NCI-H748 treated with DMSO at 0.1 percent for 48 hours (cell line): ENCODE measurements at regions not wholly inside any gene's neighbourhood (a gene's known extent, or its start where the extent isn't known, plus 50 kb on each side); places are given as distances from the start of the nearest gene placed in this dataset.

Source experiments
- DNase-seq: peaks from one replicate; lab custom pipeline; 2025; lab: John Stamatoyannopoulos, UW

DNA sequence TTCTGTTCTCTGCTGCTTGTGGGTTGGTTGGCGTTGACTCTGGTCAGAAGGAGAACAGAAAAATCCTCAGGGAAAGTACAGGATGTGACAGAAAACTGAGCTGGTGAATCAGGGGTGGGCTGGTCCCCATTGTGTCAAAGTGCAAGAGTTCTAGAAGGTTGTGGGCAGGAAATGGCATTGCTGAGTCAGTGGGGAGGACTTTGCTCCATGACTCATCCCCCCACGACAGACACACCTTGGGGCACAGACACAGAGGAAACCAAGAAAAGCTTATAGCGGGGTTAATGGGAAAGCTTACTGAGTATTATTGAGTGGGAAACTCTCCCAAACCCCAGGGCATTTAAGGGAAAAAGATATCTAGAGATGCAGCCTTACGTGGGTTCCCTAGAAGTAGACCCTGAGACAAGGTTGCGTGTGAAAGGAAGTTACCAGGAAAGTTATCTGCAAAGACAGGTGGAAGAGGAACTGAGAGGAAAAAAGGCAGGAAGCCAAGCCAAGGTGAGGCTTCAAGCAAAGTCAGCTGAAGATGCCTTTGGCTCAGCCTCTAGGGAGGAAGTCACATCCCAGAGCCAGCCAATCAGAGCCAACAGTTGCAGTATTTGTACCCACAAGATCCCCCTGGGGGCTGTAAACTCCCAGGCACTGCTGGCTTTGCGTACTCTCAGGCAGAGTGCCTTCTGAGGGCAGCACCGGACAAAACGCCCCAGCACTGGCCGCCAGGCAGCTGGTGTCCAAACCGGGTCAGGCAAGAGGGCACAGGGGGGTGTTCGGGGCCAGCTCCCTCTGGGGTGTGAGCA lies 86.4 kb downstream of the FOXL1 start:
- DNase-seq, result no peak

DNA sequence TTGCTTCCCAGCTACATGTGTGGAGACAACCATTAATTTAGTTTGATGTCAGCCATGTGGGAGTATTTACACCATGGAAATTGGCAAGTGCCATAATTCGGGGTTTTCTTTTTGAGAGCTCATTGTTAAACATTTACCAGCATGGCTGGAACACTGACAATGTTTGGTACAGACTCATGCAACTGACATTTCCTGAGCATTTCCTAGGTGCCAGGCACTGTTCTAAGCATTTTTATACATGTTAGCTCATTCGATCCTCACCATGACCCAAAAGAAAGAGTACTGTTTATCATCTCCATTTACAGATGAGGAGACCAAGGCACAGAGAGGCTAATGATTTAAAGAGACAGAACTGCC lies 86.9 kb downstream of the FOXL1 start:
- no peak for DNase-seq

DNA sequence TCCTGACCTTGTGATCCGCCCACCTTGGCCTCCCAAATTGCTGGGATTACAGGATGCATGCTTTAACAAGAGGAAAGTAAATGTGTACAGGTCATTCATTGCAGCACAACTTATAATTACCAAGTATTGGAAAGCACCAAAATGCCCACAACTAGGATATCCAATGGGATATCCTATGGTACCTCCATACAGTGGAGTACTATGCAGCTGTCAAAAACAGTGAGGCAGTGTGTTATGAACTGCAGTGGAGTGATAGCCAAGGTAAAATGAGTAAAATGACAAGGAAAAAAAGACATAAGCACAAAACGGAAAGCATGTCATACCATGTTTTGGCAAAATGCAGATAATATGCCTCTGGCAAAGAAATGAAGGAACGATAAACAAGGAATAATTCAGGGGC lies 87.6 kb downstream of the FOXL1 start:
- no peak for DNase-seq

DNA sequence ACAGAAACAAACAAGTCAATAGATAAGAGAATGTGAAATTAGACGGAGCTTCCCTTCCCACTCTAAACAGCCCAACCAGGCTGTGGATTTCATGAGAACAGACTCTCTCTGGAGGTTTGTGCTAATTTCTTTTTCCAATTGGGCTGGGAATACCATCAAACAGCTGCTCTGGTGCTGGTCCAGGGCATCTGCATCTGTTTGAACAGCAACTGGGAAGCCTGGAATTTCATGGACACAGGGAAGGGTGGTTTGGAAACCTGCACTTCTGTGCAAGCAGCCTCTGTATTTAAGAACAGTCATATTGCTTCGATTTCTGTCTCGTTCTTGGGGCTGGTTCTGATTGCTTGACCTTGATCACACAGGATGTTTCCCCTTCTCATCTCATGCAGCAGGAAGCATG lies 88.7 kb downstream of the FOXL1 start:
- no peak for DNase-seq

DNA sequence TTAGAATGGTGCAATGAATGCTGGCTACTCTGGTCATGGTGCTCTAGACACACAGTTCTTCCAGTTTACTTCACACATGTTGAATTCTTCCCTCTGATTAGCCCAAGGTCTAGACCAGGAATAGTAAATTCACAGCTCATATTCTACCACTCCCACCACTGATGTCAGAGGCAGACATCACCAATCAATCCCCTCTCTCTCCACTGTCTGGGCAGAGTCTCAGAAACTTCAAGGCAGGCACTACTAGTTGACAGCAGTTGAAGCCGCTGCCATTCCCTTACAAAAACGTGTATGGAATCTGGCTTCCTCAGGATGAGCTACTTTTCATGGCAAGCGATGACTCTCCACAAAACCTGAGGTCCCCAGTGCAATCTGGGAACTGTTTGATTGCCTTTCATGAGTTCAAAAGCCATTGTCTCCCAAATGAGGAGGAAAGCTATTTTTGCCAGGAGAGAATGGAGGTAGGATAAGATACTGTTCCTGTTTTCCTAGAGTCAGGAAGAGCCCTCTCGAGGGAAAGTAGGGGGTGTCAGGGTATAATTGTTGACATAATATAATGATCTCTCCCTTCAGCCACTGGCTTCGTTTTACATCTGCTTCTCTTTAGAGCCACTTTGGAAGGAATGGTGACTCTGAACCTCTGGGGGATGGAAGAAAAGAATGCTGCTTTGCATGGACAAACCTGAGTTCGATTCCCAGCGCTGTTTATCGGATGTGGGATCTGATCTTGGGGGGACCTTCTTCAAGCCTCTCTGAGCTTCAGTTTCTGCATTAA lies 90.0 kb downstream of the FOXL1 start:
- DNase-seq, result no peak

DNA sequence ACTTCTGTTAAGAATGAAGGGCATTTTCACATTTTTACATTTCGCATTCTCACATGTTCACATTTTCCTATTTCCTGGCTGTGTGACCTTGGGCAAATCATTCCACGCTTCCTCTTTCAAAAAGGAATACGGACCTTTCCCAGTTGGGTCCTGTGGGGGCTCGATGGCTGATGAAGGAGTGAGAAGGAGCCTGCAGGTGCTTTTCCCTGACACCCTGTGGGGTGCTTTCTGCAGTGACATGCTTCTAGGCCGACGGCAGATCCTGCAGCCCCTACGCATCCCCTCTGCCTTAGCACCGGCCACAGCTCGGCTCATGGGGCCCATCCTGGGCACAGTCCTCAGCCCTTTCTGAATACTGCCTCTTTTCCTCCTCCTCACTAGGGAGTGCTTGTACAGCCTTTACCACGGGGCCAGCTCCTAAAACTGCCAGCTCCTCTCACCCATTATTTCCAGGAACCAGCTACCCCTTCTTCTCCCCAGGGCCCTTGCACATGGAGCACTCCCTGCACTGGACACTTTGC lies 91.0 kb downstream of the FOXL1 start:
- no peak for DNase-seq

DNA sequence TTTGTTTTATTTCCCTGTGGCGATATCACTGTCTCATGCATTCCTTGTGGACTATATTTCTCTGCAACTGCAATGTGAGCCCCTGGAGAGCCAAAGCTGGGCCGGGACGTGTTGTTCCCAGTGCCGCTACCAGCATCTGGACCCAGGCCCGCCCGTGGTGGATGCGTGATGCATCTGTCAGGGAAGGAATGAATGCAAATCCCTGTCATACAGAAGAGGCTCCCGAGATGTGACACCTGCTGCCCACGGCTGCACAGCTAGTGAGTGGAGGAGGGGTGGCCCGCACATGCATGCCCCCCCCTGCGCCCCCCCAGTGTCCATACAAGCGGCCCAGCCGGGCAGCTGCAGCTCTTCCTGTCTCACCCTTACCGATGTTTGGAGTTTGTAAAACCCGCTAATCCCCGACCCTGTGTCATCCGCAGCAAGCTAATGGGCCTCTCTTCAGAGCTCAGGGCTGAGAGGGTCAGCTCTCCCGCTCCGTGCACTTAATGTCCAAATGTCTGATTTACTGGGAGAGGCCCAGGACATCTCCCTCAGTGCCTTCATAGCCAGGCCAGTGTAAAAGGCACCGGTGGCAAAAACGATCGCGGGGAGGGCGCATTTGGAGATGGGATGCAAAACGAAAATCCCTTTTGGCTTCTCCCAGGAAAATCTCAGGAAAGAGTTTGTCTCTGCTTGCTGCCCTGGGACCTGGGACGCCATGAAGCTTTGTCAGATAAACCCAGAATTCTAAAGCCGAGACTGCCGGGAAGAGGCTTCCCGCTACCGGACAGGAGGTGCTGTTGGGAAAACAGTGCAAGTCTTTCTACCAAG lies 91.8 kb downstream of the FOXL1 start:
- DNase-seq, result no peak

DNA sequence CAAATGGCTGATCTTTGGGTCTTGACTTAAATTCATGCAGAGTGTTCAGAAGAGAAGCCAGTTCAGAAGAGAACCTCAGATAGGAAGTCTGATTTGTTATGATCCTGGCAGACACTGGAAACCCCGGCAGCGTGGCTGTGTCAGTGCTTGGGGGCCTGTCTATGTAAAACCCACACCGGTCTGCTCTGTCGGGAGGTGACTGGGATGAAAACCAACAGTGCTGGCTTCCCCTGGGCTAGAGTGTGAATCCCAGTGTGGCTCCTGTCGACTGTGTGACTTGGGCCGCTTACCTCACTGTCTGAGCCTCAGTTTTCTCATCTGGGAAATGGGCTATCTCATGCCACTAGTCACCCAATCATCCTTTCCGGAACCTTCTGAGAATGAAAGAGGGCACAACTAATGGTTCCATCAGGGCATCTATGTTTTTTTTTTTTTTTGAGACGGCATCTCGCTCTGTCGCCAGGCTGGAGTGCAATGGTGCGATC lies 92.4 kb downstream of the FOXL1 start:
- DNase-seq, result no peak

DNA sequence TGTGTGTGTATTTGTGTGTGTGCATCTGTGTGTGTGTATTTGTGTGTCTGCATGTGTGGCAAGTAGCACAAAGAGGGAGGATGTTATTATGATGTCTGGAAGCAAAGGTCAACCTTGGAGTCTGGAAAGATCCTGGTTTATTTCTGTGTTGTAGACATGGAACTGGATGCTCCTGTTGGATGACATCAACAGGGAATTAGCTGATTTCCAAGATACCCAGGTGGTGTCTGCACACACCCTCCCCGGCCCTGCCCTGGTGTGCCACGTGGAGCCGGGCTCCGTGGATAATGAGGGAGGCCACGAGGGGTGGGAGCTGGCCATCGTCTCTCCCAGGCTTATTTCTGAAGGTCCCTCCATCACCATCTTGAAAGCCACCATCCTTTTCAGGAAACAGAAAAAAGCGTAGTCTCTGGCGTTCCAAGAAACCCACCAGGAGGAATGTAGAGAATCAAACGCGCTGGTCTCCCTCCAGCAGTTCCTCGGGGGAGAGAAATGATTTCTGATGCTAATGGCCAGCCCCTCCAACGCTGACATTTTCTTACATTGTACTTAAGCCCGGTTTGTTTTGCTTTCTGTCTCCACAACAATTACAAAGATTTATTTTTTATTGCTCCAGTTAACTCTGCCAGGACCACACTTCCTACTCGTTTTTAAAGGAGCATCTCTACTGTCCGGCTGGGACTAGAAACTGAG lies 93.3 kb downstream of the FOXL1 start:
- DNase-seq, result no peak

DNA sequence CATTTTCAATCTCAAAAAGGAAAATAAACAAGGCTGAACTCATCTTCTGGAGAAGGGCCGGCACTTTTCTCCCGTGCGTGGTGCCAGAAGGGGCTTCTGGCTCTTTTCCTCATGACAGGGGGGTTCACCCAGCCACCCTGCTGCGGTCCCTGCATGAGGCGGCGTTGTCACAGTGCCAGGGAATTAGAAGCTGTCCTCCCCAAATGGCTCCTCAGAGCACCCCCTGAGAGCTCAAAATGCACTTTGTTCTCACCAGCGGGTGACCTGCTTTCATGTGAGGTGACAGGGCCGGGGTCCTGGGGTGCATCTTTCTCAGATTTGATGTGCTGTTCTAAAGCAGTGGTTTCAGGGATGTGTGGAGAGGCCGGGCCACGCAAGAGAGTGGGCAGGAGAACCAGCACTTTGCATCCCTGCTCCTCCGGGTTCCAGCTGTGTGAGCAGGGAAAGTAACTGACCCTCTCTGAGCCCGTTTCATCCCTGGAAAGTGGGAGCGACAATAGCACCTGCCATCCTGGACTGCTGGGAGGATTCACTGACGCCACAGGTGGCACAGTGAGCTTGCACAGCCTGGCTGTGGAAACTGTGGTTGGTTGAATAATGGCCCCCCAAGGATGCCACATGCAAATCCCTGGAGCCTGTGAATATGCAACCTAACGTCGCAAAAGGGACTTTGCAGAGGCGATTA lies 94.0 kb downstream of the FOXL1 start:
- no peak for DNase-seq

DNA sequence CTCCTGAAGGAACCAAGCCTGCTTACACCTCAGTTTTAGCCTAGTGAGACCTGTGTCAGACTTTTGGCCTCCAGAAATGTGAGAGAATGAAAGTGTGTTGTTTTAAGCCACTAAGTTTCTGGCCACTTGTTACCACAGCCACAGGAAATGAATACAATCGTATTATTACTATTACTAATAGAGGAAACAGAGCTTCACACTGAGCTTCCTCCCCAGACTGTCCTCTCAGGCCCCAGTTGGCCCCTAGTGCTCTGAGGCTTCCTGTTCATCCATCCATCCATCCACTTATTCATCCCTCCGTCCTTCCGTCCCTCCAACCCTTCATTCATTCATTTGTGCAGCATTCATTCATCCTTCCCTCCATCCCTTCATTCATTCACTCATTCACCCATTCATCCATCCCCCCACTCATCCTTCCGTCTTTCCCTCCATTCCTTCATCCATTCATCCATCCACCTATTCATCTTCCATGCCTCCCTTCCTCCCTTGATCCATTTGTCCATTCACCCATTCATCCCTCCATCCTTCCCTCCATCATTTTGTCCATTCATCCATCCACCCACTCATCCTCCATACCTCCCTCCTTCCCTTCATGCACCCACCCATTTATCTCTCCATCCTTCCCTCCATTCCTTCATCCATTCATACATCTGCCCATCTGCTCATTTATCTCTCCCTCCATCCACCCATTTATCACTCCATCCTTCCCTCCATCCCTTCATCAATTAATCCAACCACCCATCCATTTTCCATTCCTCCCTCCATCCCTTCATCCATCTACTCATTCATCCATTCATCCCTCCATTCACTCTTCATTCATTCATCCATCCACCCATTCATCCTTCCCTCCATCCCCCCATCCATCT lies 95.0 kb downstream of the FOXL1 start:
- no peak for DNase-seq

DNA sequence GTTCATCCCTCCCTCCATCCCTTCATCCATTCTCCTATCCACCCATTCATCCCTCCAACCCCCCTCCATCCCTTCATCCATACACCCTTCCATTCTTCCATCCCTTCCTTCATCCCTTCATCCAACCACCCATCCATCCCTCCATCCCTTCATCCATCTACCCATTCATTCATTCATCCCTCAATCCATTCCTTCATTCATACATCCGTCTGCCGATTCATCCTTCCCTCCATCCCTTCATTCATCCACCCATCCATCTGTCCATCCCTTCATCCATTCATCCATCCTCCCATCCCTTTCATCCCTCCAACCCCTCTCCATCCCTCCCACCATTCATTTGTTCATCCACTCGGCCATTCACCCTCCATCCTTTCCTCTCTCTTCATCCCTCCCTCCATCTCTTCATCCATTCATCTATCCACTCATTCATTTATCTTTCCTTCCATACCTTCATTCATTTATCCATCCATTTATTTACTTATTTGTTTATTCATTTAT lies 95.7 kb downstream of the FOXL1 start:
- DNase-seq, result no peak

DNA sequence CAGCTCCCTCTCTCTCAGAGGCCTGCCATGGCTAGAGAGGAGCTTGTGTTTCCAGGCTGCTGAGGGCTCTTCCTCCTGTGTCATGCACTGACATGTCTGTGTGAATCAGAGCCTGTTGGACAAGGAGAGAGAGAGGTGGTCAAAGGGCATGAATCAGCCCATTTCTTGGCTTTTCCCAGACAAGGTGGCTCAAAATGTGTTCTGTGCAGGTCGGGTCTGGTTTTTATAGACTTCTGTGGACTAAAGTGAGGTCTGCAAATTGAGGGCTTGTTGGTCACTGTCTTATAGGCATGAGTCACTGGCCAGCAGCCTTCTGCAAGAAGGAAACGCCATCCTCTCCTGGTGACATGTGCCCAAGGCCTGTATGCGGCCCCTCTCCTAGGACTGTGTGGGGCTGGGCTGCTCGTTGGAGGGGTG lies 97.9 kb downstream of the FOXL1 start:
- DNase-seq, result no peak

DNA sequence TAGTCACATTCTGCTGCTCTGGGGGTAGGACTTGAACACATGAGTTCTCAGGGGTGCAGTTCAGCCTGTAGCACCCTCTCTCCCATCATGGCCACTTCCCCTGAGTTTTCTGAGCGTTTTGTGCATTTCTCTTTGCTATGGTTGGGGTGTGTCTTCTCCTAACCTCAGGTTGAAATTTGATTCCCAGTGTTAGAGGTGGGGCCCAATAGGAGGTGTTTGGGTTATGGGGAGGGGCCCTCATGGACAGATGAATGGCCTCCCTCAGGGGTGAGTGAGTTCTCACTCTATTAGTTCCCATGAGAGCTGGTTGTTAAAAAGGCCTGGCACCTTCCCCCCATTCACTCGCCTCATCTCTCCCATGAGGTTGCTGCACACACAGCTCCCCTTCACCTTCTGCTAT lies 101.1 kb downstream of the FOXL1 start:
- DNase-seq, result no peak

DNA sequence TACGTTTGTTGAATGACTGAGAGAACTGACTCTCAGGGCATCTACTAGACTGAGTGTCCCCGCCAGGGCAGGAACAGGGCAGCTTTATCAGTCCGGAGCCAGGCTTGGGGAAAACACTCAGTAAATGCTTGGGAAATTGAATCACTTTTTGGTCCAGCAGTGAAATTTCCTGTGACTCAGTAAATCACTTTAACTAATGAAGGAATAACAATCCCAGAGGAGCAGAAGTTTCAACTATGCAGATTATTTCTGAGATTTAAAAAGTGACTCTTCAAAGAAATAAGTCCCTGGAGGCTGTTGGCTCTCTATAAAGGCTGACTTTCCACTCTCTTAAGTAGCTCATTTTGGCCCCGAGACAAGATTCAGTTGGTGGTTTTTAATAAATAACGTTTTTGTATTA lies 101.8 kb downstream of the FOXL1 start:
- DNase-seq, result no peak

DNA sequence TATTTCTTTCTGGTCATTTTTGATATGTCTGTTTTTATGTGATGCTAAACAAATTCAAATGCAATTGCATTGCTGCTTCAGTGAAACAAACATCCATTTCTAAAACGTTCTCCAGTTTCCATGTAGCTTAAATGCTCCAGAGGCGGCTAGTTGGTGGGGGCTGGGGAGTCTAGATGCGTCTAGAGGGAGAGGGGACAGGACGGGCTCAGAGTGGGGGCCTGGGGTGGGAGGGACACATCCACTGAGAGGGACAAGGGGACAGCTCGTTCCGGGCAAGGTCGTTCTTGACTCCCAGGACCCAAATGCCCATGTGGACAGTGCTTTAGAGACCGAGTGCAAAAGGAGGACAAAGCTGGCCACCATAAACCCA lies 102.3 kb downstream of the FOXL1 start:
- DNase-seq, result no peak

DNA sequence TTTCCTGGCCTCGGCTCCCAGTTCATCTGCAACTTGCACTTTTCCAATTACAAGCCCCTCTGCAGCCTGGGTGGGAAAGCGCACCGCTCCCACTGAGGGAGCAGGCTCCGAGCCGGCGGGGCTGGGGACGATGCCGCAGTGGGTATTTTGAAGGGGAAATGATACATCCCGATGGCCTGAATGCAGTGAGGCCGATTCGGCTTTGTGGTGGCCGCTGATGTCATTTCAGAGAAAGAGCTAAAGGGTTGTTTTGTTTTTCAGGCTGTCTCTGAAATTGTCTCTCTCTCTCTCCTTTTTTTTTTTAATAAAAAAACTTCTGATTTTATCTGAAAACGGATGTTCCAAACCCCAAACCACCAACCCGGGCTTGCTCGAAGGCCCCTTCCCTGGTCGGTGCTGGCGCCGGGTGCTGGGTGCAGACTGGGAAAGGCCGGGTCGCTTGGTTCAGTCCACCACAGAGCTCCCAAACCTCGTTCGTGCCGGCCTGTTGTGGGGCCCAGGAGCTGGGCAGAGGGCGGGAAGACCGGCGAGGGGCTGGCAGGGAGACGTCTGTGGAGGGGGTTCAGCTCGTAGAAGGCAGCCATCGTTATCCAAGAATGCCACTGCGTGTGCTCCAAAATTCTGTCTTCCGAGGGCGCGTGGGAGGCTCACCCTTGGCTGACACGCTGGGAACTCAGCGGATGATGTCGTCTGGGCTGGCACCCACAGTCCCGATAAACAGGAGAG lies 102.8 kb downstream of the FOXL1 start:
- no peak for DNase-seq

DNA sequence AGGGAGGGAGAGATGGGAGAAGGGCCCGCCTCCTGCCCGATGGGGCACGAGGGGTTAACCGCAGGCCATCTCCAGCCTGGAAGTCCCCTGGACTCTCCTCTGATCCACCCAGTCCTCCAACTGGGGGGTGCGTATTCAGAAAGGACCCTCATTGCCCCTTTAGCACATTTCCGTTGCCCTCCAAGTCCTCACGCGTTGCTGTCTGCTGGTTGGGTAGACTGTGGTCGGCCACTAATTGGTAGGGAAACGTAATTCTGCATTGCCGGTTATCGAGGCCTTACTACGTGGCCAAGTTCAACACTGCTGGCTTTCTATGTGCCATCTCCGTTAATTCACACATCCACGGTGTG lies 103.4 kb downstream of the FOXL1 start:
- no peak for DNase-seq

DNA sequence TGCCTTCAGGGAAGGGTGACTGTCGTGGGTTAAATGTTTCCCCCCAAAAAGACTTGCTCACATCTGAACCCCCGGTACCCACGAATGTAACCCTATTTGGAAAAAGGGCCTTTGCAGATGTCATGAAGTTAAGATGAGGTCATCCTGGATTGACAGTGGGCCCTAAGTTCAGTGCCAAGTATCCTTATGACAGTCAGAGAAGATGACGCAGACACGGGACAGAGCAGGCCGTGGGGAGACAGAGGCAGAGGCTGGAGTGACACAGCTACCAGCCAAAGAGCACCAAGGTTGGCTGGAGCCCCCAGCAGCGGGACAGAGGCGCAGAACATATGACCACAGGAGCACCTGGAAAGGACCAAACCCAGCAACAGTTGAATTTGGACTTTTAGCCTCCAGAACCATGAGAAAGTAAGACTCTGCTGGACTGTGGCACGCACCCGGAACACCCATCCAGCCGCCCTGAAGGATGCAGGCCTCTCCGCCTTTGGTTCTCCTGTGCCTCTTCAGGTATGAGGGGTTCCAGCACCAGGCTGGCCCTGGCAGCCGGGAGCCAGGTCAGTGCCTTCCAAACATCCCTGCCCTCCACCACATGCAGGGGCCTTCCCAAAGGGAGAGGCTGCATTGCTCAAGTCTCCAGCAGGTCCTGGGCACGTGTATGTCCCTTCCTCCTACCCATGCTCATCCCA lies 104.0 kb downstream of the FOXL1 start:
- DNase-seq, result no peak
